ENCODE measurements at regions not wholly inside any gene's neighbourhood (a gene's known extent, or its start where the extent isn't known, plus 50 kb on each side); places are given as distances from the start of the nearest gene placed in this dataset.

GRCh38 chr5:123964884-123965283 is 452.9 kb downstream of the CSNK1G3 start:
- H4K5ac ChIP-seq (ENCODE audit: insufficient read length, low read depth, low read length), result no peak overlapping the region
- no peak overlapping the region for H2BK12ac ChIP-seq (ENCODE audit: low read depth, low read length)
- H3K14ac ChIP-seq (ENCODE audit: insufficient read length), result no peak overlapping the region
- H3K9ac ChIP-seq (replicated peaks in 1 of 4; ENCODE audit: extremely low read depth in 1 of 4, low read depth in 3 of 4, low read length in 3 of 4), result no peak overlapping the region
- H3K4ac ChIP-seq (replicated peaks; ENCODE audit: insufficient read length, low read depth, low read length), result no peak overlapping the region
- no peak overlapping the region for H2AFZ ChIP-seq (ENCODE audit: low read length)
- no peaks in the 10 kb centered on the region for H3K27me3 ChIP-seq (replicated peaks in 1 of 4; ENCODE audit: control insufficient read depth in 3 of 4, extremely low read depth in 1 of 4, insufficient read depth in 3 of 4, low read length in 3 of 4)
- no peak overlapping the region for H2BK15ac ChIP-seq (ENCODE audit: low read length)
- H3K56ac ChIP-seq (replicated peaks; ENCODE audit: insufficient read length, low read depth, low read length), result no peak overlapping the region
- H3K79me1 ChIP-seq (ENCODE audit: low read depth, low read length), result no peaks in the 10 kb centered on the region
- no peaks in the 10 kb centered on the region for H3K79me2 ChIP-seq (ENCODE audit: control insufficient read depth in 1 of 2, insufficient read depth in 2 of 2, low read length in 2 of 2)
- POLR2A ChIA-PET (ENCODE audit: partially characterized antibody), result no interaction called here
- H3K4me2 ChIP-seq (ENCODE audit: insufficient read depth in 1 of 2, low read depth in 2 of 2, low read length in 2 of 2), result no peak overlapping the region
- H4K91ac ChIP-seq (replicated peaks; ENCODE audit: insufficient read length, low read length), result no peak overlapping the region
- no peaks in the 10 kb centered on the region for H3K9me3 ChIP-seq (ENCODE audit: insufficient read depth in 2 of 2, low read depth in 1 of 2, low read length in 1 of 2)
- H2BK120ac ChIP-seq (replicated peaks; ENCODE audit: low read depth, low read length), result no peak overlapping the region
- no peak overlapping the region for H4K8ac ChIP-seq (ENCODE audit: extremely low read depth, insufficient read depth, low read length)
- H3K23me2 ChIP-seq (ENCODE audit: low read depth, low read length), result no peaks in the 10 kb centered on the region
- DNase-seq (ENCODE audit: low read depth in 1 of 2, low spot score in 2 of 2) (no peak), FAIRE-seq (no peak)
- H2BK5ac ChIP-seq (ENCODE audit: low read depth, low read length), result no peak overlapping the region
- no peak overlapping the region for H3K4me3 ChIP-seq (ENCODE audit: extremely low read depth in 1 of 4, insufficient read depth in 2 of 4, low read depth in 3 of 4, low read length in 4 of 4)
- no peak overlapping the region for H3K23ac ChIP-seq (ENCODE audit: insufficient read length)
- no peak overlapping the region for H2BK20ac ChIP-seq (ENCODE audit: low read length)
- CTCF ChIA-PET (ENCODE audit: partially characterized antibody), result no interaction called here
- H3K36me3 ChIP-seq (ENCODE audit: control insufficient read depth in 2 of 4, insufficient read depth in 4 of 4, low read length in 3 of 4), result no peaks in the 10 kb centered on the region
- no peak overlapping the region for H2AK5ac ChIP-seq (ENCODE audit: low read depth, low read length)
- WGBS, 2 experiments (ENCODE audit: extremely low coverage in 1 of 2, insufficient coverage in 1 of 2, insufficient read length in 1 of 2, insufficient replicate concordance in 2 of 2, low coverage in 1 of 2, low lambda C conversion rate in 2 of 2, missing lambda C conversion rate in 1 of 2), result 91% methylated on average over 1 of the region's 1 CpG; no CpG with 5 or more reads in 1 of the 2 experiments
- H3K18ac ChIP-seq (ENCODE audit: extremely low read depth, low read length), result no peak overlapping the region
- H3K27ac ChIP-seq (ENCODE audit: low read depth, low read length), result no peak overlapping the region
- H4K20me1 ChIP-seq (replicated peaks in 1 of 2; ENCODE audit: control insufficient read depth in 1 of 2, insufficient read depth in 2 of 2, low read length in 2 of 2), result no peaks in the 10 kb centered on the region
- no peaks in the 10 kb centered on the region for H3K4me1 ChIP-seq (replicated peaks in 1 of 4; ENCODE audit: control insufficient read depth in 3 of 4, insufficient read depth in 4 of 4, low read length in 3 of 4)
- TF ChIP-seq JUND (IDR thresholded peaks at IDR 0.05; ENCODE audit: low read length) (no peak), CHD1 (IDR thresholded peaks at IDR 0.05; ENCODE audit: low read depth, low read length) (no peak), SP2 (IDR thresholded peaks at IDR 0.05; ENCODE audit: low read length) (no peak), ASH2L (IDR thresholded peaks at IDR 0.05; ENCODE audit: low read length) (no peak), YY1 (IDR thresholded peaks at IDR 0.05; ENCODE audit: low read depth, low read length) (no peak), TEAD4 (IDR thresholded peaks at IDR 0.05; ENCODE audit: low read depth, low read length) (no peak), SP4 (IDR thresholded peaks at IDR 0.05; ENCODE audit: low read length) (no peak), CTCF (IDR thresholded peaks at IDR 0.05; ENCODE audit: control extremely low read depth in 1 of 3, insufficient read depth in 1 of 3, low read depth in 1 of 3, low read length in 3 of 3) (no peak), SP1 (IDR thresholded peaks at IDR 0.05; ENCODE audit: low read depth, low read length) (no peak), GABPA (IDR thresholded peaks at IDR 0.05; ENCODE audit: borderline replicate concordance, insufficient read depth, low read length) (no peak), SIN3A (conservative IDR thresholded peaks at IDR 0.05 in 1 of 2, IDR thresholded peaks at IDR 0.05 in 1 of 2; ENCODE audit: low read depth in 1 of 2, low read length in 2 of 2) (no peak), JUN (IDR thresholded peaks at IDR 0.05; ENCODE audit: low read depth, low read length) (no peak), EGR1 (IDR thresholded peaks at IDR 0.05; ENCODE audit: borderline replicate concordance, low read depth, low read length) (no peak), PHF8 (conservative IDR thresholded peaks at IDR 0.05; ENCODE audit: low read depth, low read length) (no peak)

All from H1 (cell line).